HG03558 (cell line): ENCODE measurements at regions not wholly inside any gene's neighbourhood (a gene's known extent, or its start where the extent isn't known, plus 50 kb on each side); places are given as distances from the start of the nearest gene placed in this dataset.

Experiments used
- ATAC-seq: cut with Tn5 transposase; IDR thresholded peaks from one replicate; pipeline ENCODE4 v1.9.1; 2021; ENCODE audit warnings: moderate number of reproducible peaks; ENCODE audit not compliant: unreplicated experiment; ENCODE audit errors: extremely low read depth

GRCh38 chr9:2303056-2303455, 287.9 kb downstream of the SMARCA2 start:
- no peak for ATAC-seq

- ATAC-seq: no peak
Measured at GRCh38 chr9:2307480-2307879, 292.3 kb downstream of the SMARCA2 start.

GRCh38 chr9:2311920-2312319, 296.8 kb downstream of the SMARCA2 start:
- no peak for ATAC-seq

- no peak for ATAC-seq
Measured at GRCh38 chr9:2313512-2313911, 298.4 kb downstream of the SMARCA2 start.

GRCh38 chr9:2317591-2317990, 302.4 kb downstream of the SMARCA2 start:
- no peak for ATAC-seq

- no peak for ATAC-seq
Measured at GRCh38 chr9:2319421-2319820, 302.2 kb upstream of the VLDLR start.

GRCh38 chr9:2320114-2320513, 301.5 kb upstream of the VLDLR start:
- ATAC-seq: no peak

- ATAC-seq: no peak
Measured at GRCh38 chr9:2320632-2321031, 301.0 kb upstream of the VLDLR start.

- no peak for ATAC-seq
Measured at GRCh38 chr9:2321523-2322148, 300.0 kb upstream of the VLDLR start.

GRCh38 chr9:2324742-2325141, 296.8 kb upstream of the VLDLR start:
- ATAC-seq: no peak

- ATAC-seq: no peak
Measured at GRCh38 chr9:2332663-2333062, 288.9 kb upstream of the VLDLR start.

GRCh38 chr9:2335260-2335659, 286.3 kb upstream of the VLDLR start:
- ATAC-seq: no peak

GRCh38 chr9:2336055-2336454, 285.5 kb upstream of the VLDLR start:
- no peak for ATAC-seq

GRCh38 chr9:2337131-2337530, 284.5 kb upstream of the VLDLR start:
- ATAC-seq: no peak

GRCh38 chr9:2337627-2338026, 284.0 kb upstream of the VLDLR start:
- no peak for ATAC-seq

- ATAC-seq: no peak
Measured at GRCh38 chr9:2338777-2339365, 282.7 kb upstream of the VLDLR start.

- no peak for ATAC-seq
Measured at GRCh38 chr9:2339416-2339815, 282.2 kb upstream of the VLDLR start.

GRCh38 chr9:2340046-2340760, 281.4 kb upstream of the VLDLR start:
- ATAC-seq: no peak

GRCh38 chr9:2341126-2341525, 280.5 kb upstream of the VLDLR start:
- ATAC-seq: no peak

GRCh38 chr9:2341956-2342355, 279.6 kb upstream of the VLDLR start:
- no peak for ATAC-seq

- no peak for ATAC-seq
Measured at GRCh38 chr9:2343756-2344155, 277.8 kb upstream of the VLDLR start.

GRCh38 chr9:2344436-2344835, 277.2 kb upstream of the VLDLR start:
- ATAC-seq: no peak
